ENCODE measurements at regions not wholly inside any gene's neighbourhood (a gene's known extent, or its start where the extent isn't known, plus 50 kb on each side); places are given as distances from the start of the nearest gene placed in this dataset.

- TF ChIP-seq POLR2A (IDR thresholded peaks at IDR 0.05; ENCODE audit: low read length) (no peak), GATA1 (IDR thresholded peaks at IDR 0.05; ENCODE audit: low read depth, low read length) (no peak)
Observed at GRCh38 chr13:84417416-84417815, 535.1 kb upstream of the SLITRK1 start.

All from erythroblast (primary cell).